Trophoblast cell (in vitro differentiated cells and primary cell): ENCODE measurements at regions not wholly inside any gene's neighbourhood (a gene's known extent, or its start where the extent isn't known, plus 50 kb on each side); places are given as distances from the start of the nearest gene placed in this dataset.

ENCODE experiments used
- DNase-seq, 2 donors: peaks; one replicate each; pipeline ENCODE4 v3.0.0-alpha.2; 2016
- H2AFZ ChIP-seq: 2 replicates; pipeline ENCODE4 v1.6.1; 2013; ENCODE audit warnings: low read length, moderate library complexity, mild to moderate bottlenecking; ENCODE audit not compliant: insufficient read depth, poor library complexity
- H2AK5ac ChIP-seq: 2 replicates; pipeline ENCODE4 v1.6.1; 2013; ENCODE audit warnings: mild to moderate bottlenecking, low read length
- H2BK120ac ChIP-seq: 2 replicates; pipeline ENCODE4 v1.6.1; 2013; ENCODE audit warnings: low read length, mild to moderate bottlenecking, moderate library complexity; ENCODE audit not compliant: insufficient read depth, poor library complexity
- H2BK12ac ChIP-seq: 2 replicates; pipeline ENCODE4 v1.6.1; 2013; ENCODE audit warnings: mild to moderate bottlenecking, low read length, moderate library complexity
- H2BK5ac ChIP-seq: 2 replicates; pipeline ENCODE4 v1.6.1; 2013; ENCODE audit warnings: low read length, low read depth, moderate library complexity, mild to moderate bottlenecking; ENCODE audit not compliant: poor library complexity
- H3K14ac ChIP-seq: 2 replicates; pipeline ENCODE4 v1.6.1; 2013; ENCODE audit warnings: mild to moderate bottlenecking, low read length
- H3K18ac ChIP-seq: 2 replicates; pipeline ENCODE4 v1.6.1; 2013; ENCODE audit warnings: mild to moderate bottlenecking, low read length
- H3K23ac ChIP-seq: 2 replicates; pipeline ENCODE4 v1.6.1; 2013; ENCODE audit warnings: low read length
- H3K27ac ChIP-seq: 2 replicates; pipeline ENCODE4 v1.5.1; 2013; ENCODE audit warnings: low read depth, mild to moderate bottlenecking, inconsistent platforms, low read length, moderate library complexity
- H3K27me3 ChIP-seq: 2 replicates; pipeline ENCODE4 v1.6.1; 2013; ENCODE audit warnings: inconsistent platforms, mild to moderate bottlenecking, low read length, moderate library complexity; ENCODE audit not compliant: insufficient read depth
- H3K36me3 ChIP-seq, 2 experiments: 1 replicate in 1 of 2; 2 replicates in 1 of 2; pipeline ENCODE4 v1.6.1; 2013; ENCODE audit warnings: low read length in 2 of 2, mild to moderate bottlenecking in 2 of 2, moderate library complexity in 1 of 2; ENCODE audit not compliant: insufficient read depth in 2 of 2, control insufficient read depth in 1 of 2
- H3K4ac ChIP-seq: 2 replicates; pipeline ENCODE4 v1.6.1; 2013; ENCODE audit warnings: low read depth, mild to moderate bottlenecking, low read length, moderate library complexity
- H3K4me1 ChIP-seq, 2 experiments: 1 replicate in 1 of 2; 2 replicates in 1 of 2; pipeline ENCODE4 v1.6.1; 2013; ENCODE audit warnings: low read length in 2 of 2, mild to moderate bottlenecking in 2 of 2, moderate library complexity in 1 of 2; ENCODE audit not compliant: insufficient read depth in 2 of 2, control insufficient read depth in 1 of 2
- H3K4me2 ChIP-seq: 2 replicates; pipeline ENCODE4 v1.6.1; 2013; ENCODE audit warnings: inconsistent platforms, mild to moderate bottlenecking, low read length, moderate library complexity
- H3K4me3 ChIP-seq: 2 replicates; pipeline ENCODE4 v1.5.1; 2013; ENCODE audit warnings: mild to moderate bottlenecking, low read depth, low read length, inconsistent platforms
- H3K79me1 ChIP-seq: one replicate; pipeline ENCODE4 v1.6.1; 2013; ENCODE audit warnings: low read length
- H3K79me2 ChIP-seq: 2 replicates; pipeline ENCODE4 v1.6.1; 2013; ENCODE audit warnings: low read length, mild to moderate bottlenecking; ENCODE audit not compliant: control insufficient read depth, insufficient read depth, poor library complexity
- H3K9ac ChIP-seq: 2 replicates; pipeline ENCODE4 v1.6.1; 2013; ENCODE audit warnings: mild to moderate bottlenecking, low read length
- H3K9me3 ChIP-seq: 2 replicates; pipeline ENCODE4 v1.6.1; 2013; ENCODE audit warnings: low read depth, mild to moderate bottlenecking, control low read depth, inconsistent platforms, low read length; ENCODE audit not compliant: insufficient read depth
- H4K12ac ChIP-seq: 2 replicates; pipeline ENCODE4 v1.6.1; 2013; ENCODE audit warnings: low read depth, mild to moderate bottlenecking, low read length, moderate library complexity
- H4K8ac ChIP-seq: 2 replicates; pipeline ENCODE4 v1.6.1; 2013; ENCODE audit warnings: low read depth, mild to moderate bottlenecking, low read length, moderate library complexity
- H4K91ac ChIP-seq: one replicate; pipeline ENCODE4 v1.6.1; 2013; ENCODE audit warnings: low read depth, mild to moderate bottlenecking, low read length, moderate library complexity
- WGBS: extraction: QIAGEN DNeasy Blood & Tissue Kit; methylation state at CpG from one replicate; pipeline ENCODE4 v1.1.7; 2013; ENCODE audit warnings: missing lambda C conversion rate; ENCODE audit not compliant: insufficient read length, insufficient coverage; ENCODE audit errors: extremely low coverage; 5-methylcytosine and 5-hydroxymethylcytosine counted together

GRCh38 chr18:78406743-78407465 lies 572.7 kb upstream of the SALL3 start:
- Histone ChIP-seq H3K79me2 (no peaks in the 10 kb centered on the region), H4K8ac (no peak overlapping the region), H4K91ac (no peak overlapping the region), H3K4me1 (no peaks in the 10 kb centered on the region), H3K4me2 (no peak overlapping the region), H3K4me3 (no peak overlapping the region), H3K4ac (no peak overlapping the region), H2AFZ (no peak overlapping the region), H4K12ac (no peak overlapping the region), H3K23ac (no peak overlapping the region), H3K27ac (no peak overlapping the region), H3K79me1 (no peaks in the 10 kb centered on the region), H2BK120ac (no peak overlapping the region), H2BK12ac (no peak overlapping the region), H3K36me3 (no peaks in the 10 kb centered on the region), H3K18ac (no peak overlapping the region), H3K14ac (no peak overlapping the region), H3K9ac (no peak overlapping the region), H2AK5ac (no peak overlapping the region), H3K27me3 (no peaks in the 10 kb centered on the region), H2BK5ac (no peak overlapping the region), H3K9me3 (no peaks in the 10 kb centered on the region)
- no peak for DNase-seq
- no CpG with 5 or more reads among the region's 16 CpGs for WGBS

- Histone ChIP-seq H3K9ac (no peak overlapping the region), H4K8ac (no peak overlapping the region), H3K4ac (no peak overlapping the region), H3K9me3 (no peaks in the 10 kb centered on the region), H3K79me2 (no peaks in the 10 kb centered on the region), H2BK12ac (no peak overlapping the region), H3K18ac (no peak overlapping the region), H3K27ac (no peak overlapping the region), H3K27me3 (no peaks in the 10 kb centered on the region), H3K23ac (no peak overlapping the region), H2BK5ac (no peak overlapping the region), H3K4me1 (no peaks in the 10 kb centered on the region), H4K12ac (no peak overlapping the region), H3K36me3 (no peaks in the 10 kb centered on the region), H2AFZ (no peak overlapping the region), H2AK5ac (no peak overlapping the region), H3K14ac (no peak overlapping the region), H3K4me3 (no peak overlapping the region), H2BK120ac (no peak overlapping the region), H3K79me1 (no peaks in the 10 kb centered on the region), H3K4me2 (no peak overlapping the region), H4K91ac (no peak overlapping the region)
- no CpG with 5 or more reads among the region's 4 CpGs for WGBS
- DNase-seq, result no peak
These were observed 572.2 kb upstream of the SALL3 start for GRCh38 chr18:78407466-78407844.

- H3K9ac ChIP-seq, result no peak overlapping the region
- no peak overlapping the region for H2AFZ ChIP-seq
- H3K23ac ChIP-seq, result no peak overlapping the region
- no peak overlapping the region for H4K8ac ChIP-seq
- H3K27ac ChIP-seq, result no peak overlapping the region
- H3K27me3 ChIP-seq, result no peaks in the 10 kb centered on the region
- no peaks in the 10 kb centered on the region for H3K36me3 ChIP-seq
- H2AK5ac ChIP-seq, result no peak overlapping the region
- H3K18ac ChIP-seq, result no peak overlapping the region
- DNase-seq, result no peak
- no peak overlapping the region for H3K4me3 ChIP-seq
- no peak overlapping the region for H3K4me2 ChIP-seq
- no peaks in the 10 kb centered on the region for H3K4me1 ChIP-seq
- H2BK120ac ChIP-seq, result no peak overlapping the region
- H4K12ac ChIP-seq, result no peak overlapping the region
- H3K9me3 ChIP-seq, result no peaks in the 10 kb centered on the region
- H3K4ac ChIP-seq, result no peak overlapping the region
- no peak overlapping the region for H4K91ac ChIP-seq
- H3K79me1 ChIP-seq, result no peaks in the 10 kb centered on the region
- H2BK12ac ChIP-seq, result no peak overlapping the region
- H3K14ac ChIP-seq, result no peak overlapping the region
- H3K79me2 ChIP-seq, result no peaks in the 10 kb centered on the region
- no peak overlapping the region for H2BK5ac ChIP-seq
- no CpG with 5 or more reads among the region's 17 CpGs for WGBS
These were observed 571.0 kb upstream of the SALL3 start for GRCh38 chr18:78408623-78409022.

- H4K91ac ChIP-seq, result no peak overlapping the region
- no peak overlapping the region for H3K9ac ChIP-seq
- H3K4me1 ChIP-seq, result no peaks in the 10 kb centered on the region
- H2BK120ac ChIP-seq, result no peak overlapping the region
- H3K27ac ChIP-seq, result no peak overlapping the region
- no peaks in the 10 kb centered on the region for H3K79me2 ChIP-seq
- no peaks in the 10 kb centered on the region for H3K79me1 ChIP-seq
- no CpG with 5 or more reads among the region's 13 CpGs for WGBS
- no peaks in the 10 kb centered on the region for H3K36me3 ChIP-seq
- no peak overlapping the region for H4K8ac ChIP-seq
- no peak for DNase-seq
- H2BK5ac ChIP-seq, result no peak overlapping the region
- H3K4ac ChIP-seq, result no peak overlapping the region
- H3K27me3 ChIP-seq, result no peaks in the 10 kb centered on the region
- H3K4me2 ChIP-seq, result no peak overlapping the region
- no peak overlapping the region for H3K23ac ChIP-seq
- H2AFZ ChIP-seq, result no peak overlapping the region
- H3K14ac ChIP-seq, result no peak overlapping the region
- no peak overlapping the region for H2AK5ac ChIP-seq
- no peak overlapping the region for H3K4me3 ChIP-seq
- no peak overlapping the region for H3K18ac ChIP-seq
- H3K9me3 ChIP-seq, result no peaks in the 10 kb centered on the region
- H2BK12ac ChIP-seq, result no peak overlapping the region
- no peak overlapping the region for H4K12ac ChIP-seq
These were observed 569.4 kb upstream of the SALL3 start for GRCh38 chr18:78410094-78410786.
